ENCODE measurements at regions not wholly inside any gene's neighbourhood (a gene's known extent, or its start where the extent isn't known, plus 50 kb on each side); places are given as distances from the start of the nearest gene placed in this dataset.

DNA sequence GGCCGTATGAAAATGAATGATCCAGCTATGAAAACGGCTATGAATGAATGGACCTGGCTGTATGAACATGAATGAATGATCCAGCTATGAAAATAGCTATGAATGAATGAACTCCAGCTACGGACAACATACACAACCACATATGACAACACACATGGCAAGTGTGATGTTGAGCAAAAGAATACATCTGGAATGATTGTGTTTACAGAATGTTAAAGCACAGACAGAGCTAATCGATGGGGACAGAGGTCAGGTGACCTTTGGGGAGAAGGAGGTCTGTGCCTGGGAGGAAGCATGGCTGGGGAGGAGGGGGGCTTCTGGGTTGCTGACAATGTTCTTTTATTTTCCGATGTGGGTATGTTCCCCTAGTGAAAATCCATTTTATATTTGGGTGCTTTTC lies 174.0 kb upstream of the WSCD1 start:
- TF ChIP-seq CTCF (IDR thresholded peaks at IDR 0.05; ENCODE audit: insufficient read depth, low read length, poor library complexity, severe bottlenecking): no peak
- no peak for TF ChIP-seq EZH2phosphoT487 (conservative IDR thresholded peaks at IDR 0.05; ENCODE audit: low read length)

Measured in SU-DHL-6 (cell line).